ENCODE measurements at regions not wholly inside any gene's neighbourhood (a gene's known extent, or its start where the extent isn't known, plus 50 kb on each side); places are given as distances from the start of the nearest gene placed in this dataset.
"Not testable (repeated sequence)": the region's sequence is repeated elsewhere in the genome, so short reads cannot be mapped to it uniquely, and the experiment has no call there.

DNA sequence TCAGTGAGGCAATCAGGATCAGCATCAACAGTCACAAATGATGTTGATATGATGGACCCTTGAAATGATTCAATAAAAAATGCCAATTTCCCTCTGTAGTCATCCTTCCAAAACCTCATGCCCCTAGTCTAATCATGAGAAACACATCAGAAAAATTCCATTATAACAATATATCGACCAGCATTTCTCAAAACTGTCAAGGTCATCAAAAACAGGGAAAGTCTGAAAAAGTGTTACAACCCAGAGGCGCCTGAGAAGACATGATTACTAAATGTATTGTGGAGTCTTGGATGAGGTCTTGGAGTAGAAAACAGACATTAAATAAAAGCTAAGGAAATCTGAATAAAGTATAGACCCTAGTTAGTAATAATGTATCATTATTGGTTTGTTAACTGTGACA lies 133.8 kb downstream of the SLC35B3 start:
- Mint-ChIP-seq H3K9me3 (ENCODE audit: unreplicated experiment) (peaks cover 12% of the 10 kb centered on the region), H3K27ac (ENCODE audit: unreplicated experiment) (no peak overlapping the region), H3K4me3 (ENCODE audit: unreplicated experiment) (no peak overlapping the region), H3K36me3 (ENCODE audit: insufficient read depth, unreplicated experiment) (no peaks in the 10 kb centered on the region), H3K27me3 (ENCODE audit: insufficient read depth, unreplicated experiment) (no peaks in the 10 kb centered on the region), H3K4me1 (ENCODE audit: low read depth, unreplicated experiment) (no peaks in the 10 kb centered on the region)
- TF ChIP-seq, protein P1, sequence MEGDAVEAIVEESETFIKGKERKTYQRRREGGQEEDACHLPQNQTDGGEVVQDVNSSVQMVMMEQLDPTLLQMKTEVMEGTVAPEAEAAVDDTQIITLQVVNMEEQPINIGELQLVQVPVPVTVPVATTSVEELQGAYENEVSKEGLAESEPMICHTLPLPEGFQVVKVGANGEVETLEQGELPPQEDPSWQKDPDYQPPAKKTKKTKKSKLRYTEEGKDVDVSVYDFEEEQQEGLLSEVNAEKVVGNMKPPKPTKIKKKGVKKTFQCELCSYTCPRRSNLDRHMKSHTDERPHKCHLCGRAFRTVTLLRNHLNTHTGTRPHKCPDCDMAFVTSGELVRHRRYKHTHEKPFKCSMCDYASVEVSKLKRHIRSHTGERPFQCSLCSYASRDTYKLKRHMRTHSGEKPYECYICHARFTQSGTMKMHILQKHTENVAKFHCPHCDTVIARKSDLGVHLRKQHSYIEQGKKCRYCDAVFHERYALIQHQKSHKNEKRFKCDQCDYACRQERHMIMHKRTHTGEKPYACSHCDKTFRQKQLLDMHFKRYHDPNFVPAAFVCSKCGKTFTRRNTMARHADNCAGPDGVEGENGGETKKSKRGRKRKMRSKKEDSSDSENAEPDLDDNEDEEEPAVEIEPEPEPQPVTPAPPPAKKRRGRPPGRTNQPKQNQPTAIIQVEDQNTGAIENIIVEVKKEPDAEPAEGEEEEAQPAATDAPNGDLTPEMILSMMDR (IDR thresholded peaks at IDR 0.05; ENCODE audit: insufficient read depth in 1 of 2, low read depth in 1 of 2, low read length in 1 of 2, severe bottlenecking in 1 of 2, unreplicated experiment in 1 of 2) = no peak
- H3K27me3 ChIP-seq (replicated peaks; ENCODE audit: control insufficient read depth, insufficient read depth, low read length) = no peaks in the 10 kb centered on the region
- intact Hi-C loops (cut with micrococcal nuclease; ENCODE audit: unreplicated experiment) = no loop called here
- no peaks in the 10 kb centered on the region for H3K9me3 ChIP-seq
- H3K4me1 ChIP-seq = no peaks in the 10 kb centered on the region
- no peak for DNase-seq
- H3K4me3 ChIP-seq (ENCODE audit: low read depth, low read length) = no peak overlapping the region
- CTCF ChIA-PET = no interaction called here
- BruUV-seq (replicated peaks) = no TSS peak
- no peaks in the 10 kb centered on the region for H3K36me3 ChIP-seq (ENCODE audit: control insufficient read depth, insufficient read depth, low read length)
- POLR2A ChIA-PET = no interaction called here

DNA sequence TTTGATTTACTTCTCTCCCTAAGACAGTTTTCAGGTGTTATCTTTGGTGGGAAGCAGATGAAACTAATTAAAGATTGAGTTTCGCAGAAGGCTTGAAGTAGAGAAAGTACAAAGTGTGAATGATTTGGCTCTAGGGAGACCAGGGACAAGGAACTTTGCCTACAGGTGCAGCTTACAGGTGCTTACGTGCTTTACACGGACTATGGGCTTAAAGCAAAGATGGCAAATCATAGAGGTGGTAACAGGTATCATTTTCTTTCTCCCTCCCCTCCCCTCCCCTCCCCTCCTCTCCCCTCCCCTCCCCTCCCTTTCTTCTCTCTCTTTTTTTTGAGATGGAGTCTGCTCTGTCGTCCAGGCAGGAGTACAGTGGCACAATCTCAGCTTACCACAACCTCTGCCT lies 136.3 kb downstream of the SLC35B3 start:
- Mint-ChIP-seq H3K36me3 (ENCODE audit: insufficient read depth, unreplicated experiment) (no peaks in the 10 kb centered on the region), H3K4me3 (ENCODE audit: unreplicated experiment) (no peak overlapping the region), H3K4me1 (ENCODE audit: low read depth, unreplicated experiment) (no peaks in the 10 kb centered on the region), H3K27ac (ENCODE audit: unreplicated experiment) (no peak overlapping the region), H3K27me3 (ENCODE audit: insufficient read depth, unreplicated experiment) (no peaks in the 10 kb centered on the region), H3K9me3 (ENCODE audit: unreplicated experiment) (peaks cover 19% of the 10 kb centered on the region)
- Histone ChIP-seq H3K4me3 (ENCODE audit: low read depth, low read length) (no peak overlapping the region), H3K4me1 (no peaks in the 10 kb centered on the region), H3K27me3 (replicated peaks; ENCODE audit: control insufficient read depth, insufficient read depth, low read length) (no peaks in the 10 kb centered on the region), H3K36me3 (ENCODE audit: control insufficient read depth, insufficient read depth, low read length) (no peaks in the 10 kb centered on the region), H3K9me3 (no peaks in the 10 kb centered on the region)
- TF ChIP-seq, protein P1 (IDR thresholded peaks at IDR 0.05; ENCODE audit: insufficient read depth in 1 of 2, low read depth in 1 of 2, low read length in 1 of 2, severe bottlenecking in 1 of 2, unreplicated experiment in 1 of 2) = no peak
- BruUV-seq (replicated peaks) = no TSS peak
- intact Hi-C loops (cut with micrococcal nuclease; ENCODE audit: unreplicated experiment) = loop anchor here (10.0 kb wide), 1 partner anchor 1944 kb away; no protein-coding TSS in a partner anchor
- POLR2A ChIA-PET = no interaction called here
- CTCF ChIA-PET = no interaction called here
- no peak for DNase-seq

DNA sequence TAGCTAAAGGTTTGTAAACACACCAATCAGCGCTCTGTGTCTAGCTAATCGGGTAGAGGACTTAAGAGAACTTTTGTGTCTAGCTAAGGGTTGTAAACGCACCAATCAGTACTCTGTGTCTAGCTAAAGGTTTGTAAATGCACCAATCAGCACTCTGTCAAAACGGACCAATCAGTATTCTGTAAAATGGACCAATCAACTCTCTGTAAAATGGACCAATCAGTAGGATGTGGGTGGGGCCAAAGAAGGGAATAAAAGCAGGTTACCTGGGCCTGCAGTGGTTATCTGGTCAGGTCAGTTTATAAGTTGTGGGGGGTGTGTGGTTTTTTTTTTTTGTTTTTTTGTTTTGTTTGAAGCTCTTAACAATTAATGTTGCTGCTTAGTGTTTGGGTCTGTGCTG lies 152.4 kb downstream of the SLC35B3 start:
- H3K36me3 Mint-ChIP-seq (ENCODE audit: insufficient read depth, unreplicated experiment); H3K4me3 ChIP-seq (ENCODE audit: low read depth, low read length); intact Hi-C loops (cut with micrococcal nuclease; ENCODE audit: unreplicated experiment); H3K4me1 ChIP-seq; POLR2A ChIA-PET; BruUV-seq (replicated peaks); H3K4me1 Mint-ChIP-seq (ENCODE audit: low read depth, unreplicated experiment); H3K4me3 Mint-ChIP-seq (ENCODE audit: unreplicated experiment); H3K9me3 ChIP-seq; H3K27me3 Mint-ChIP-seq (ENCODE audit: insufficient read depth, unreplicated experiment); H3K9me3 Mint-ChIP-seq (ENCODE audit: unreplicated experiment); H3K36me3 ChIP-seq (ENCODE audit: control insufficient read depth, insufficient read depth, low read length); H3K27me3 ChIP-seq (replicated peaks; ENCODE audit: control insufficient read depth, insufficient read depth, low read length); DNase-seq; CTCF ChIA-PET: not testable (repeated sequence)
- H3K27ac Mint-ChIP-seq (ENCODE audit: unreplicated experiment) = peak overlapping the region; percentile 7

DNA sequence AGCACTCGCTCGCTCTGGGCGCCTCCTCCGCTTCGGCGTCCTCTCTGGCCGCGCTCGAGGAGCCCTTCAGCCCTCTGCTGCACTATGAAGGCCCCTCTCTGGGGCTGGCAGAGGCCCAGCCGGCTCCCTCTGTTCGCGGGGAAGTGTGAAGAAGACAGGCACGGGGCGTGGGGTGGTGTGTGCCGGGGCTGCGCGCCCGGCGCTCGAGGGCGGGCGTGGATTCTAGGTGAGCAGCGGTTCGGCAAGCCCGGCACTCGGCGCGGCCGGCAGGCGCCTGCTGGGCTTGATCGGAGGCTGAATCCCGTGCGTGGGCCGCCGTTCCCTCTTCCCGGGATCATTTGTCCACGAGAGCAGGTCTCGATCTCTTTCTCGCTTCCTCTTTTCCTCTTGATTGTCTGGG lies 153.0 kb downstream of the SLC35B3 start:
- H3K36me3 ChIP-seq (ENCODE audit: control insufficient read depth, insufficient read depth, low read length) = no peaks in the 10 kb centered on the region
- ChIA-PET CTCF (no interaction called here), POLR2A (no interaction called here)
- H3K9me3 ChIP-seq = no peaks in the 10 kb centered on the region
- H3K27ac Mint-ChIP-seq (ENCODE audit: unreplicated experiment) = peak overlapping the region; percentile 7
- H3K4me3 Mint-ChIP-seq (ENCODE audit: unreplicated experiment) = no peak overlapping the region
- no peaks in the 10 kb centered on the region for H3K4me1 ChIP-seq
- peaks cover 9% of the 10 kb centered on the region for H3K4me1 Mint-ChIP-seq (ENCODE audit: low read depth, unreplicated experiment)
- BruUV-seq (replicated peaks) = no TSS peak
- H3K27me3 Mint-ChIP-seq (ENCODE audit: insufficient read depth, unreplicated experiment) = no peaks in the 10 kb centered on the region
- peaks cover 6% of the 10 kb centered on the region for H3K36me3 Mint-ChIP-seq (ENCODE audit: insufficient read depth, unreplicated experiment)
- intact Hi-C loops (cut with micrococcal nuclease; ENCODE audit: unreplicated experiment) = no loop called here
- H3K9me3 Mint-ChIP-seq (ENCODE audit: unreplicated experiment) = no peaks in the 10 kb centered on the region
- TF ChIP-seq, protein P1 (IDR thresholded peaks at IDR 0.05; ENCODE audit: insufficient read depth in 1 of 2, low read depth in 1 of 2, low read length in 1 of 2, severe bottlenecking in 1 of 2, unreplicated experiment in 1 of 2) = no peak
- no peak for DNase-seq
- no peaks in the 10 kb centered on the region for H3K27me3 ChIP-seq (replicated peaks; ENCODE audit: control insufficient read depth, insufficient read depth, low read length)
- H3K4me3 ChIP-seq (ENCODE audit: low read depth, low read length) = no peak overlapping the region

All from Caco-2 (cell line).